A673 (cell line): ENCODE measurements at regions not wholly inside any gene's neighbourhood (a gene's known extent, or its start where the extent isn't known, plus 50 kb on each side); places are given as distances from the start of the nearest gene placed in this dataset.

Experiments
- BruUV-seq: library from RNA; stranded (reverse); fragments of 400-500 nt; replicated peaks from 2 replicates; lab custom pipeline; 2021; lab: Mats Ljungman, UMichigan
- CTCF ChIA-PET: fragments of 300-600 bp; sonication (Branson Sonifier 250); formaldehyde crosslinking; loops from one replicate; lab custom pipeline; 2022; ENCODE audit warnings: antibody characterized with exemption; lab: Charles Lee
- POLR2A ChIA-PET: fragments of 300-600 bp; sonication (Branson Sonifier 250); formaldehyde crosslinking; loops from one replicate; lab custom pipeline; 2022; ENCODE audit warnings: antibody characterized with exemption; ENCODE audit not compliant: low non-redundant PET; lab: Charles Lee
- DNase-seq: peaks from one replicate; pipeline ENCODE4 v3.0.0-alpha.2; 2015; ENCODE audit warnings: low spot score
- H3K27ac ChIP-seq: fragments of 200-600 bp; sonication (generic); 2 replicates; pipeline ENCODE4 v1.5.1; 2016; ENCODE audit warnings: mixed run types, low read depth, mild to moderate bottlenecking, mixed read lengths, antibody characterized with exemption, low read length; ENCODE audit not compliant: poor library complexity, severe bottlenecking
- H3K27me3 ChIP-seq: fragments of 200-600 bp; sonication (generic); replicated peaks from 2 replicates; pipeline ENCODE4 v1.6.1; 2017; ENCODE audit warnings: mixed run types, low read depth, mild to moderate bottlenecking, mixed read lengths, antibody characterized with exemption, low read length; ENCODE audit not compliant: insufficient read depth, poor library complexity
- H3K36me3 ChIP-seq: fragments of 200-600 bp; sonication (generic); 2 replicates; pipeline ENCODE4 v1.6.1; 2016; ENCODE audit warnings: mixed run types, mild to moderate bottlenecking, mixed read lengths, antibody characterized with exemption, low read length; ENCODE audit not compliant: insufficient read depth, poor library complexity, severe bottlenecking
- H3K4me1 ChIP-seq: fragments of 200-600 bp; sonication (generic); 2 replicates; pipeline ENCODE4 v1.6.1; 2017; ENCODE audit warnings: mixed run types, mild to moderate bottlenecking, mixed read lengths, antibody characterized with exemption, low read length; ENCODE audit not compliant: insufficient read depth, poor library complexity, severe bottlenecking
- H3K4me3 ChIP-seq: fragments of 200-600 bp; sonication (generic); 2 replicates; pipeline ENCODE4 v1.5.1; 2016; ENCODE audit warnings: low read depth, mixed run types, mild to moderate bottlenecking, mixed read lengths, low read length; ENCODE audit not compliant: poor library complexity, severe bottlenecking
- H3K9me3 ChIP-seq: fragments of 200-600 bp; sonication (generic); 2 replicates; pipeline ENCODE4 v1.6.1; 2016; ENCODE audit warnings: mixed run types, low read depth, mild to moderate bottlenecking, mixed read lengths, antibody characterized with exemption, low read length; ENCODE audit not compliant: poor library complexity, severe bottlenecking
- CTCF ChIP-seq: fragments of 300-800, 200-600 bp; sonication (generic); conservative IDR thresholded peaks from 2 replicates; pipeline ENCODE4 v1.5.1; 2017; ENCODE audit warnings: low read depth, mild to moderate bottlenecking, antibody characterized with exemption, low read length, moderate library complexity, mixed read lengths
- EZH2 ChIP-seq: fragments of 200-600 bp; sonication (generic); IDR thresholded peaks from 2 replicates; pipeline ENCODE4 v1.6.1; 2017; ENCODE audit warnings: borderline replicate concordance, low read depth, mild to moderate bottlenecking, mixed read lengths, antibody characterized with exemption, low read length; ENCODE audit not compliant: poor library complexity, severe bottlenecking
- intact Hi-C: fragments of 100-400 bp; cut with micrococcal nuclease; formaldehyde crosslinking; loops from one replicate; pipeline ENCODE4 v1.10.0; 2022; ENCODE audit not compliant: unreplicated experiment

GRCh38 chr18:10269261-10269660, 185.2 kb upstream of the APCDD1 start:
- ChIA-PET POLR2A (no interaction called here), CTCF (no interaction called here)
- intact Hi-C loops = no loop called here
- no TSS peak for BruUV-seq
- Histone ChIP-seq H3K9me3 (no peaks in the 10 kb centered on the region), H3K4me1 (no peaks in the 10 kb centered on the region), H3K27ac (no peak overlapping the region), H3K27me3 (no peaks in the 10 kb centered on the region), H3K4me3 (no peak overlapping the region), H3K36me3 (no peaks in the 10 kb centered on the region)
- TF ChIP-seq CTCF (no peak), EZH2 (no peak)
- DNase-seq = no peak

GRCh38 chr18:10270151-10270571, 184.3 kb upstream of the APCDD1 start:
- CTCF ChIA-PET = no interaction called here
- no peaks in the 10 kb centered on the region for H3K4me1 ChIP-seq
- no peak for DNase-seq

GRCh38 chr18:10271481-10271880, 183.0 kb upstream of the APCDD1 start:
- no peak overlapping the region for H3K4me3 ChIP-seq
- intact Hi-C loops = no loop called here
- ChIA-PET POLR2A (no interaction called here), CTCF (interaction anchor here (0.6 kb wide), 1 partner anchor 57 kb away, joined by 4 read pairs; no protein-coding TSS in a partner anchor)
- no peaks in the 10 kb centered on the region for H3K36me3 ChIP-seq
- H3K27me3 ChIP-seq = no peaks in the 10 kb centered on the region
- DNase-seq = no peak
- no peaks in the 10 kb centered on the region for H3K9me3 ChIP-seq
- no peak for TF ChIP-seq EZH2
- no peak for TF ChIP-seq CTCF
- H3K27ac ChIP-seq = no peak overlapping the region
- no peaks in the 10 kb centered on the region for H3K4me1 ChIP-seq
- BruUV-seq = no TSS peak

More at GRCh38 chr18:10270151-10270571, 184.3 kb upstream of the APCDD1 start:
- intact Hi-C loops = no loop called here
- BruUV-seq = no TSS peak
- no peak overlapping the region for H3K27ac ChIP-seq
- H3K36me3 ChIP-seq = no peaks in the 10 kb centered on the region
- H3K4me3 ChIP-seq = no peak overlapping the region
- no peaks in the 10 kb centered on the region for H3K27me3 ChIP-seq
- no peaks in the 10 kb centered on the region for H3K9me3 ChIP-seq
- TF ChIP-seq EZH2 = no peak
- TF ChIP-seq CTCF = no peak
- POLR2A ChIA-PET = interaction anchor here (0.6 kb wide), 1 partner anchor 57 kb away, joined by 6 read pairs; no protein-coding TSS in a partner anchor
